Right forelimb (tissue), 1 donor: ENCODE measurements at regions not wholly inside any gene's neighbourhood (a gene's known extent, or its start where the extent isn't known, plus 50 kb on each side); places are given as distances from the start of the nearest gene placed in this dataset.
"Not testable (repeated sequence)": the region's sequence is repeated elsewhere in the genome, so short reads cannot be mapped to it uniquely, and the experiment has no call there.

Experiments used
- DNase-seq: peaks from one replicate; pipeline ENCODE4 v3.0.0-alpha.2; 2018

DNA sequence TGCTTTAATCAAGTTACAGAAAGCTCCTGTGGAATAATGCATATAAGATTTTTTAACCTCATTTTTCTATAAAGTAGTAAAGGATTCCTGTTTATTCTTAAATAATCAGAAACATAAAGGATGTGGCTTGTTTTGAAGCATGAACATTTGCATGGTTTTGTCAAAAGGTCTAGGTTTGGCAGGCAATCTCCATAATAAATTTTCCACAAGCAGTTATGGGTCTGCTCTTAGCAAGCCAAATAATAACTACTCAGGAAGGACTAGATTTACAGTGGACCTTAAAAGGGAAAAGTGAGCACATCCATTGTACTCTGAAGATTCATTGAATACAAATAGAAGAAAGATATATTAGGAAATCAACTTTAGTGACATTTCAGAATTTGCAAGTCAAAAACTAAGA, 407.3 kb upstream of the CBLB start:
- no peak for DNase-seq

DNA sequence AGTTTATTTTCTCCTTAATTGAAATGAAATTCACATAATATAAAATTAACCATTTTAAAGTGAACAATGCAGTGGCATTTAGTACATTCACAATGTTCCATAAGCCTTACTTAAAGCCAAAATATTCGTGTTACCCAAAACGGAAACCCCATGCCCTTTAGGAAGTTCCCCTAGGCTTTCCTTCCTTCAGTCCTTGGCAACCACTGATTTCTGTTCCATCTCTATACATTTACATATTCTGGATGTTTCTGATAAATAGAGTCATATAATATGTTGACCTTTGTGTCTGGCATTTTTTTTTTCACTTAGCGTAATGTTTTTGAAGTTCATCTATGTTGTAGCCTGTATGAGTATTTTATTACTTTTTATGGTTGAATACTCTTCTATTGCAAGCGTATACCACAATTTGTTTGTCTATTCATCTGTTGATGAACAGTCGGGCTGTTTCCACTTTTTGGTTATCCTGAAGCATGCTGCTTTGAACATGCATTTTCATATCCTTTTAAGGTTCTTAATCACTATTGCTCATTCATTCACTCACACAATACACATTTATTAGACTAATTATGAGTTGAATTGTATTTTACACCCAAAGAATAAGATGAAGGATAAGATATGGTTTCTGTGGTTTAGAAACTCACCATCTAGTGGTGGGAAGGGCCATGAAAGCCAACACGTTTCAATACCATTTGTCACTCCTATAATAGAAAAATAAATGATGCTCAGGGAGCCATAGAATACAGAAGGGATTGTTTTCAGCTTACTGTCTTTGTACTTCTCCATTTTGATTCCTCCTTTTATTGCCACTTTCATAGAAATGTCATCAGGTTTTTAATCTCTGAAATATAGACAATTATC, 408.2 kb upstream of the CBLB start:
- no peak for DNase-seq

DNA sequence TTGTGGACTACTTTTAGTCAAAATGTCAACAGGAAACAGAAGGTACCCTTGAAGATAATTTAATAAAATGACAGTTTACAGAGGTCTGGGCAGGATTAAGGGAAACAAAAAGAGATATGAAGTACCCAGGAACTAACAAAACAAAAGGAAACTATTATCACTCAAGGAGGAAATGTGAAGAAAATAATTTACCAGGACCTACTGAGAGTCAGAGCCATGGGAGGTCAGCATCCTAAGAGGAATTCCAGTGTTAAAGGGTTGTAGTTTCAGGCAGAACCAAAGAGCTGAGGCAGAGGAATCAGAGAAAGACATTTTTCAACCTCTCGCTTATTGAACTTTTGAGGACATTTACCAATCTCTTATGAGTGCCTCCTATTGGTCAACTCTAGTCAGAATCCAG, 408.9 kb upstream of the CBLB start:
- DNase-seq = no peak

DNA sequence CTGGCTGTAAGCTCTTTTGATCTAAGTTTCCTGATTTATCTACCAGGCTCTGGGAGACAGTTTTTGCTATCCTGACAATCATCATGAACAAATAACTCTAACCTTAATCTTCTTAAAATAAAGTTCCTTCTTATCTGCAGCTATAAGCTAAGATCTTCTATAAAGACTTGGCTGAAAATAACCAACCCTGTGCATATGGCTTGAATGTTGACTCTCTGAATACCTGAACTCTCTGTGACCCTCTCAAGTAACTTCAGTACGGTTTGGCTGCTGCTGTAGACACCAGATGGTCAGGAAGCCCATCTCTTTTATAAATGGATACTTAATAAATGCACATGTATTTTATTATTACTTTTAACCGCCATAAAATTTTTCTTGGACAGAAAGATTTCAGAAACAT, 412.4 kb upstream of the CBLB start:
- no peak for DNase-seq

DNA sequence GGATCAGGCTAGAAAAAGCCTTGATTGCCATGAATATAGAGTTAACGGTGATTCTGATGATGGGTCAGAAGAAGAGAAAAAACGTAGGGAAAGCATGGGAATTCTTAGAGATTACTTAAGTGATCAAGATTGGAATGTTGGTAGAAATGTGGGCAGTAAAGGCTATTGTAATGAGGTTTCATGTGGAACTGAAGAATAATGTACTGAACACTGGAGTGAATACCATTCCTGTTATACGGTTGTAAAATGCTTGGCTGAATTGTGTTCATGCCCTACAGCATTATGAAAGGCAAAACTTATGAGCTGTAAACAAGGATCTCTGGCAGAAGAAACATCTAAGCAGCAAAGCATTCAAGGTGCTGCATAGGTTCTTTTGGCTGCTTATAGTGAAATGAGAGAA, 414.1 kb upstream of the CBLB start:
- DNase-seq = no peak

DNA sequence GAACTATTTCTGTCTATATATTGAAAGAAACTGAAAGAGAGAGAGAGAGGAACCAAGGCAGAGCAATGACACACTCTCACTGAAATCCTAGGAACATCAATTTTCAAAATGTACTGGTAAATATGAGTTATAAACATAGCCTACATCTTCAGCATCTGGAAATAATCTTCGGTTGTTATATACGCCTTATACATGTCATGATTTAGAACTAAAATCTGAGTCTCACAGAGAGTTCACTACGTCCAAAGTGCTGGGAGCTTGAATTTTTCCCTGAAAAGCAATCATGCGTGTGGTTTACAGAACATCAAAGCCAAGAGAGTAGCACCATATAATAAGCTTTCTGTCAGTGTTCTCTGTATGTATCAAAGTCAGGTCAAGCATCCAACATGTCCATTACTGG, 420.0 kb upstream of the CBLB start:
- DNase-seq = no peak

DNA sequence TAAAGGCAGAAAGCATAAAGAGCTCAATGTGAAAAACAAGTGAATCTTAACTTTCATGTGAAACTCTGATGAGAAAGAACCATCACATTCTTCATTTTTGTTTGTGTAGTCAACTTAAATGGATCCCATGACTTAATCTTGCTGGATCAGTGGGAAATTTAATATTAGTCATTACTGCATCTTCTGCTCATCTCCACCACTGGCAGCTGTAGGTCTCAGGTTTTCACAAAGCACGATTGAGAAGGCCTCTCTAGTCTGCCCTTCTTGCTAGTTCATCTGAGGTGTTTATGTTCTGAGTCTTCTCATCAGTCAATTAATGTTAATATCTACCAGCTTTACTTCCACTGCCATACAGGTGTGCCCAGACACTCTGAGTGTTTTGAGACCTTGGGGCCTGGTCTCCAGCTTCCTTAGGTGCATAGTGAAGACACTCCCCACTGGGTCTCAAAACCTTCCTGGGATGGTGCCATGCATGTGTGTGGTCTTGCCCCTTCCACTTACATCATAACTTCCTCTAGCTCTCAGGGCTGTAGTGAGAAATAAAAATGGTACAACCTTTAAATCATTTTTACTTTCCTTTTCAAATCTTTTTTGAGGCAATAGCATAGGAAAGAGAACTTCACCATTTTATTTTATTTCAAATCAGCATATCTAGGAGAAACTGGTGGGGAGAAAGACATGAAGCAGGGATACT, 421.6 kb upstream of the CBLB start:
- DNase-seq = no peak

DNA sequence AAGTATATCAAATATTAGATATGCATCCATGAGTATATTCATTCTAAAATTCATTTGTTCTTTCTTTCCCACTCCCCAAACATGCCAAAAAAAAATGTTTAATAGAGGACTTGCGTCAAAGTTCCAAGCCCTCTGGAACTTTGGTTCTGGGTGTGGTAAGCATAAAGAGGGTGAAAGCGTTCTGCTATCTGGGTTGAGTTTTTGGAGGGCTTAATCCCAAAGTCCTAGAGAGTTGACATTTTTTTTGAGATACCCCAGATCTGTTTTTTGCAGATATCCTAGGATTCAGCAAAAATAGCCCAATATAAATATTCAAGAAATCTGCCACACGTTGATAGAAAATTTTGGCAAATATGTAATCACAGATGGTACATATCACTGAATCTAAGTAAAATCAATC, 424.3 kb upstream of the CBLB start:
- no peak for DNase-seq

DNA sequence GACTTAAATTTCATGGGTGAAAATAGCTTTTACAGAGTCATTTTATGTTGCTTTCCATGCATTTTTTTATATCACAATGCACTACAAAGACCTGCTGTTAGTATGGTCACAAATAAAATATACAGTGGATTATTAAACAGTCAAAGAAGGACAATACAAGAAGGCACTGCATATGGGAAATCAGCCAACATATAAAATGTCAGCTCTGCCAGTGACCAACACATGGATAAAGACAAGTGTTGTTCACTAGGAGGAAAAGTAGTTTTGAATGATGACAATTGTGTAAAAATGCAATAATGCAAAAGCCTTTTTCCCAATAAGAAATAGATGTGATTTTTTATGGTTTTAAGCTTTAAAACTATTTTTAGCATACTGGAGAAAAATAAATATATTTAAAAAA, 425.3 kb upstream of the CBLB start:
- DNase-seq = no peak

DNA sequence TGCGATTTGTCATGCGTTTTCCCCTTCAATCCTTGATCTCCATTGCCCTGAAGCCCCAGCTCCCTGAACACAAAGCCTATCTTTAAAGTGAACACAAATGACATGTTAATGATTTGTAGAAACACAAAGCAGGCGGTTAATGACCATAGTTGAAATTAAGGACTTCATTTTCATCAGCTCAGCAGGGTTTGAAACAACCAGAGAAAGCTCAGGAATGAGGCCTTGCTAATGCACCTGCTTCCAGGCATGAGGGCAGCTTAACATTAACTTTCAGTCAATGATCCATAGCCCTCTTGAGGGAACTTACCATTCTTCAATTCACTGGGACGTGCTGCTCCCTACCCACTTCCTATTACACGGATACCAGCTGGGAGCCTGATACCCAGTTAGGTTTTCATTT, 427.2 kb upstream of the CBLB start:
- DNase-seq = no peak

DNA sequence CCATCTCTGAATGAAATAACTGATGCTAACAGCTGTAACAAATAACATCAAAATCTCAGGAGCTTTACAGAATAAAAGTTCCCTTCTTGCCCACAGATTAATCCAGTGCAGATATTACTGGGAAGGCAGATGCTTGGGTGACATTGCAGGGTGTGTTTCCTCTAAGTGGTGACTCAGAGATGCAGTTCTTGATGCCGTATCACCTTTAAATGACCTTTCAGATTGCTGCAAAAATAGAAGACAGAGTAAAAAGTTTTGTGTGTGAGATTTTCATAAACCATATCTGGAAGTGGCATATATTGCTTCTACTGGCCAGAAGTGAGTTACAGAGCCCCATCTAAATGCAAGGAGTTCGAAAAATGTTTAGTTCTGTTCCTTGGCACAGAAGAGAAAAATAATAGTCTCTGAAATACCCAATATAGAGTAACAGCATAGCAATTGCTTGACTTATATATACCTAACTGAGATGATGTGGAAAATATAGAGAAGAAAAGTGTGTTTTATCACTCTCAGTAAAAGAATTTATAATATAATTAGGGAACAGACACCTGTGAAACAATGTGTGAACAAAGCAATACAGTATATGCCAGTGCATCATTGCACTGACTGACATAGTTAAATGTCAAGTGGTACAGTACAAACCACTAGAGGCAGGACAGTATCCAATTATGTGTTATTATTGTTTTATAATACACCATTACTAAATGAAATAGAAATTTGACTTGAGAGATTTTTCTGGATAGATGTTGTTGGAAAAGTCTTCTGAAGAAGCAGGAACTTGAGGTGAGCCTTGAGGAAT, 430.7 kb upstream of the CBLB start:
- no peak for DNase-seq

DNA sequence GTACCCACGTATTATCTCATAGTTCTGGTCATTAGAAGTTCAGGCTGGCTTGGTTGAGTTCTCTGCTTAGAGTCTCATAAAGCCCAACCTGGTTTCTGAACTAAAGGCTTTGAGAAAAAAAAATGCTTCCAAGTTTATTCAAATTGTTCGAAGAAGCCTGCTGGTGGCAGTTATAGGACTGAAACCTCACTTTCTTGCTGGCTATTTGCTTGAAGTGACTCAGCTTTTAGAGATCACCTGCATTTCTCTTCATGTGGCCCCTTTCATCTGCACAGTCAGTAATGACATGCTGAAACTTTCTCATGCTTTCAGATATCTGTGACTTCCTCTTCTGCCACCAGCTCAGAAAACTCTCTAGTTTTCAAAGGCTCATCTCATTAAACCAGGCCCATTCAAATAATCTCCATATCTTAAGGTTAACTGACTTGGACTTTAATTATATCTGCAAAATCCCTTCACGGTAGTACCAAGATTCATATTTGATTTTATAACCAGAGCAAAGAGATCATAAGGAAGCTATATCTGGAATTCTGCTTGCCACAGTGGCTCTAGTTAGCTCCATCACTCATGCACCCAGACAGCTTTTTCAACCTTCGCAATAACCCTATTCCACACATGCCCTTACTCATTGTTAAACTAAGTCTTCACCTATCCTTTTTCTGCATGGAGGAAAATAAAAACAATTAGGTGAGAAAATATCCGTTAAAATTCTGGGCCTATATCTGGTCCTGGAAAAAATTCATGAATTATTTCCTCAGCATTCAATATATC, 433.8 kb upstream of the CBLB start:
- no peak for DNase-seq

DNA sequence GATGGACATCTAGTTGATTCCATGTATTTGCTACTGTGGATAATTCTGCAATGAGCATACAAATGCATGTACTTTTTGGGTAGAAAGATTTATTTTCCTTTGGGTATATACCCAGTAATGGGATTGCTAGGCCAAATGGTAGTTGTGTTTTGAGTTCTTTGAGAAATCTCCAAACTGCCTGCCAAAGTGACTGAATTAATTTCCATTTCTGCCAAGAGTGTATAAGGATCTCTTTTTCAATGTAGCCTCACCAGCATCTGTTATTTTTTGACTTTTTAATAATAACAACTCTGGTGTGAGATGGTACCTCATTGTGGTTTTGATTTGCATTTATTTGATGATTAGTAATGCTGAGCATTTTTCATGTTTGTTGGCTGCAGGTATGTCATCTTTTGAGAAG, 435.0 kb upstream of the CBLB start:
- DNase-seq = no peak

DNA sequence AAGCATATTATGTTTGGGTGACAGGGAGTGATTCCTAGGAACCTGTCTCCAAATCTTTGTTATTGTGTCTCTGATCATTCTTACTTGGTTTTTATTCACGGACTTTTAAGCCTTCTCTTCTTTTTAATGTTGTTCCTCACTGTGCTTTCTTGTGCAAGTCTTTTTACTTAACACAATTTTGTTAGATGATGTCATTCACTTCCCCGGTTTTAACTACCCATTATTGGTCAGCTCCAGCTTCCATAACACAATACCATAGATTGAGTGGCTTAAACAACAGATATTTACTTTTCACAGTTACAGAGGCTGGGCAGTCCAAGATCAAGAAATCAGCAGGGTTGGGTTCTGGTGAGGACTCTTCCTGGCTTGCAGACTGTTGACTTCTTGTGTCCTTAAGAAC, 436.3 kb upstream of the CBLB start:
- DNase-seq = no peak

DNA sequence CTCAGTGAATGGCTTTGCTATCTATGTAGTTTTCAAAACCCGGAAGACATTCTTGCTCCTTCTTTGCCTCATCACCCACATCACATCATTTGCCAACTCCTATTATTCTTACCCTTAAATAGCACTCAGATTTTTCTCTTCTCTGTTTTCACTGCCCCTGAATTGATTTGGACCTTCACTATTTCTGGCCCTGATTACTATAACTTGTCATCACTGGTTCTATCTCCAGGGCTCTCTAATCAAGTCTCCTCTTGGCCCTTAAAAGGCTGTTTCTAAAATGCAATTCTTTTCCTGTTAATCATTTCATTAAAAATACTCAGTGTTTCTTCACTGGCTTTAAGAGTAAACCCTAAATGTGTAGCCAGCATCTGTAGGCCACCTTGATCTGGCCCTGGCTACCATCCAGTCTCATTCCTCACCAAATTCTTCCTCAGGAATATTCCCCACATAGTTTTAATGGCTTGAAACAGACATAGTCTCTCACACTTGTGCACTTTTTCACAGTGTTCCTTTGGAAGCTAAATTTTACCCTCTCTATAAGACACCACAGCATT, 437.1 kb upstream of the CBLB start:
- DNase-seq = no peak

DNA sequence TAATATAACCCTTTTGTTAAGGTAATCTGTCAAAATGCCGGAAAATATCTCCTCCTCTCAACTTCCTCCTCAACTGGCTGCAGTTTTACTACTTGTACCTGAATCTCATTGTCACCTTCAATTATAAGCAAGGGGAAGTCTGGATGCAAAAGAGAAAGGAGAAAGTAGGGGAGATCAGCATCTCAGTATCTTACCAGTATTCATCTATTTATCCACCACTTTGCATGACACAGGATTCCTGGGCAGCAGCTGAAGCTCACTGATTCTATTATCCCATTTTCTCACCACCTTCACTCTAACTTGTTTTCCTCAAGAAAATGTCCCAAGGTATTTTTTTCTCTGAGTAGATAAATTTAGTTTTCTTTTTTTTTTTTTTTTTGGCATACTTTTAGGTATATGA, 440.5 kb upstream of the CBLB start:
- DNase-seq = no peak

DNA sequence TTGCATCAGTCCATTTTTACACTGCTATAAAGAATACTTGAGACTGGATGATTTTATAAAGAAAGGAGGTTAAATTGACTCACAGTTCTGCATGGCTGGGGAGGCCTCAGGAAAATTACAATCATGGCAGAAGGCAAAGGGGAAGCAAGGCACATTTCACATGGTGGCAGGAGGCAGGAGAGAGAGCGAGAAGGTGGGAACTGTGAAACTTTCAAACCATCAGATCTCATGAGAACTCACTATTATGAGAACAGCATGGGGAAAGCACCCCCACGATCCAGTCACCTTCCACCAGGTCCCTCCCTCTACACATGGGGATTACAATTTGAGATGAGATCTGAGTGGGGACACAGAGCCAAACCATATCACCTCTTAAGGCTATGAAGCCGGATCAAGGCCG, 441.0 kb upstream of the CBLB start:
- not testable (repeated sequence) for DNase-seq

DNA sequence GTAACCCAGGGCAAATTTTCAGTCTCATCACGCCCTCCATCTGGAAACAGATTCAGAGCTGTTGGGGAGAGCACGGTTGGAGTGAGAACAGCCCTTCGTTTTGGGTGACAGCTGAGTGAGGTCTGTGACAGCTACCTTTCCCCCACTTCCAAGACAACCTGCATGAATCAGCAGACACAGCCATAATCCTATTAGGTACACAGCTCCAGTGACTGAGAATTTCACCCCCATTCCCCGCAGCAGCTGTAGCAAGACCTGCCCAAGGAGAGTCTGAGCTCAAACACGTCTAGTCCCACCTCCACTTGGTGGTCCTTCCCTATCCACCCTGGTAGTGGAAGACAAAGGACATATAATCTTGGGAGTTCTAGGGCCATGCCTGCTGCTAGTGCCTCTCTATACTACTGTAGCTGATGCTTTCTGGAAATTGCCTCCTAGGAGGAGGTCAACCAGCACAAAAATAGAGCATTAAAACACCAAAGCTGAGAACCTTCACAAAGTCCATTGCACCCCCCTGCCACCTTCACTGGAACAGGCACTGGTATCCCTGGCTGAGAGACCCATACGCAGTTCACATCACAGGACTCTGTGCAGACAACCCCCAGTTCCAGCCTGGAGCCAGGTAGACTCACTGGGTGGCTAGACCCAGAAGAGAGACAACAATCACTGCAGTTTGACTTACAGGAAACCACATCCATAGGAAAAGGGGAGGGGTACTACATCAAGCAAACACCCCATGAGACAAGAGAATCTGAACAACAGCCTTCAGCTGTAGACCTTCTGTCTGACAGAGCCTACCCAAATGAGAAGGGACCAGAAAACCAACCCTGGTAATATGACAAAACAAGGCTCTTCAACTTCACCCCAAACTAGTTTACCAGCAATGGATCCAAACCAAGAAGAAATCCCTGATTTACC, 448.6 kb upstream of the CBLB start:
- DNase-seq = no peak

DNA sequence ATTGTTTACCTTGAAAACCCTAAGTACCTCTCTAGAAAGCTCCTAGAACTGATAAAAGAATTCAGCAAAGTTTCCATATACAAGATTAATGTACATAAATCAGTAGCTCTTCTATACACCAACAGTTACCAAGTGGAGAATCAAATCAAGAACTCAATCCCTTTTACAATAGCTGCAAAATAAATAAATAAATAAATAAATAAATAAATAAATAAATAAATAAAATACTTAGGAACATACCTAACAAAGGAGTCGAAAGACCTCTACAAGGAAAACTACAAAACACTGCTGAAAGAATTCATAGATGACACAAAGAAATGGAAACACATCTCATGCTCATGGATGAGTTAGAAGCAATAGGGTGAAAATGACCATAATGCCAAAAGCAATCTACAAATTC, 452.6 kb upstream of the CBLB start:
- not testable (repeated sequence) for DNase-seq

DNA sequence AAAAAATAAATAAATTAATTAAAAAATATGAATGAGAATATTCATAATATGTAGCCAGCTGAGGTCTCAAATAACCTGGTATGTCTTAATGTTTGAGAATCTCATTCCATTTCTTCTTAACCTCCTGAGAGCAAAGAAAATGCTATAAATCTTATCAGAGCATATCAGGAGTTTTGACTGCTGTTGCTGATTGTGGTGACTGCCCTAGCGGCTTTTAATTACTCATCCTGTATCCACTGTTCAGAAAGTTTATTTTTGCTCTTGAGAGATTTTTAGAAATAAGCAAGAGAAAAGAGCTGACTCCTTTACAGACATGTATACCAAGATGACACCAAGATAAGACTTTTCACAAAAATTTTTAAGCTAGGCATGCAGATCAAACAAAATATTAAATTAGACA, 454.8 kb upstream of the CBLB start:
- no peak for DNase-seq

DNA sequence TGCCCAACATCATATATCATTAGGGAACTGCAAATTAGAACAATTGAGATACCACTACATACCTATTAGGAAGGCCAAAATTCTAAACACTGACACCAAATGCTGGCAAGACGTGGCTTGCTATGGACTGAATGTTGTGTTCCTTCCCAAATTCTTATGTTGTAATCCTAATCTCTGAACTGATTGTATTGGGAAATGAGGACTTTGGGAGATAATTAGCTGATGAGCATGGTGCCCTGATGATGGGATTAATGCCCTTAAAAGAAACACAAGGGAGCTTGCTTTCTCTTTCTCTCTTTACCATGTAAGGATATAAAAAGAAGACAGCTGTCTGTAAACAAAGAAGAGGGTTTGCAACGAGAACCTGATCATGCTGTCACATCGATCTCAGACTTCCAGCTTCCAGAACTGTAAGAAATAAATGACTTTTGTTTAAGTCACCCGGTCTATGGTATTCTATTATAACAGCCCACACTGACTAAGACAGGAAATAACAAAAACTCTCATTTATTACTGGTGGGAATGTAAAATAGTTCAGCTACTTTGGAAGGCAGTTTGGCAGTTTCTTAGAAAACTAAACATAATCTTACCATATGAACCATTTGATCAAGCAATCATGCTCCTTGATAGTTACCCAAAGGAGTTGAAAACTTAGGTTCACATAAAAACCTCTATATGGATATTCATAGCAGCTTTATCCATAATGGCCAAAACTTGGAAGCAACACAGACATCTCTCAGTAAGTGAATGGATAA, 458.3 kb upstream of the CBLB start:
- no peak for DNase-seq
